Nephron progenitor cell (in vitro differentiated cells): ENCODE measurements at regions not wholly inside any gene's neighbourhood (a gene's known extent, or its start where the extent isn't known, plus 50 kb on each side); places are given as distances from the start of the nearest gene placed in this dataset.

Experiments
- DNase-seq: peaks from one replicate; pipeline ENCODE4 v3.0.0; 2021
- H3K27ac Mint-ChIP-seq: 2 replicates; pipeline ENCODE4 v1.8.0; 2021; ENCODE audit warnings: mild to moderate bottlenecking, moderate library complexity, mixed read lengths
- H3K27me3 Mint-ChIP-seq: 2 replicates; pipeline ENCODE4 v1.8.0; 2021; ENCODE audit warnings: mild to moderate bottlenecking, low read depth, mixed read lengths; ENCODE audit not compliant: poor library complexity
- H3K36me3 Mint-ChIP-seq: 2 replicates; pipeline ENCODE4 v1.8.0; 2021; ENCODE audit warnings: low read depth, mixed read lengths
- H3K4me1 Mint-ChIP-seq: 2 replicates; pipeline ENCODE4 v1.8.0; 2021; ENCODE audit warnings: mixed read lengths
- H3K4me3 Mint-ChIP-seq: 2 replicates; pipeline ENCODE4 v1.8.0; 2021; ENCODE audit warnings: mild to moderate bottlenecking, moderate library complexity, mixed read lengths
- H3K9me3 Mint-ChIP-seq: 2 replicates; pipeline ENCODE4 v1.8.0; 2021; ENCODE audit warnings: mild to moderate bottlenecking, moderate library complexity, mixed read lengths
- CTCF ChIP-seq: fragments of 200-600 bp; sonication (generic); IDR thresholded peaks from 2 replicates; pipeline ENCODE4 v1.5.0; 2021; ENCODE audit warnings: antibody characterized with exemption

GRCh38 chr2:144876013-144876412 lies 356.1 kb upstream of the ZEB2 start:
- H3K9me3 Mint-ChIP-seq: peaks cover 1% of the 10 kb centered on the region
- no peak for DNase-seq
- H3K27me3 Mint-ChIP-seq: peaks cover 4% of the 10 kb centered on the region
- H3K36me3 Mint-ChIP-seq: no peaks in the 10 kb centered on the region
- no peak for TF ChIP-seq CTCF
- H3K27ac Mint-ChIP-seq: no peak overlapping the region
- no peaks in the 10 kb centered on the region for H3K4me1 Mint-ChIP-seq
- no peak overlapping the region for H3K4me3 Mint-ChIP-seq

GRCh38 chr2:144875290-144875969 lies 355.5 kb upstream of the ZEB2 start:
- no peak for DNase-seq
- Mint-ChIP-seq H3K4me3 (no peak overlapping the region), H3K36me3 (no peaks in the 10 kb centered on the region), H3K4me1 (no peaks in the 10 kb centered on the region), H3K27me3 (peaks cover 4% of the 10 kb centered on the region), H3K27ac (no peak overlapping the region), H3K9me3 (no peaks in the 10 kb centered on the region)
- TF ChIP-seq CTCF: no peak

GRCh38 chr2:144865670-144866069 lies 345.8 kb upstream of the ZEB2 start:
- H3K27ac Mint-ChIP-seq: no peak overlapping the region
- H3K9me3 Mint-ChIP-seq: no peaks in the 10 kb centered on the region
- H3K36me3 Mint-ChIP-seq: no peaks in the 10 kb centered on the region
- DNase-seq: no peak
- TF ChIP-seq CTCF: no peak
- H3K4me1 Mint-ChIP-seq: peaks cover under 1% of the 10 kb centered on the region
- H3K27me3 Mint-ChIP-seq: peaks cover 2% of the 10 kb centered on the region
- no peak overlapping the region for H3K4me3 Mint-ChIP-seq

- no peaks in the 10 kb centered on the region for H3K27me3 Mint-ChIP-seq
- DNase-seq: no peak
- no peaks in the 10 kb centered on the region for H3K36me3 Mint-ChIP-seq
- no peak overlapping the region for H3K27ac Mint-ChIP-seq
- no peak for TF ChIP-seq CTCF
- H3K9me3 Mint-ChIP-seq: peaks cover 3% of the 10 kb centered on the region
- peaks cover 4% of the 10 kb centered on the region for H3K4me1 Mint-ChIP-seq
- no peak overlapping the region for H3K4me3 Mint-ChIP-seq
Observed at GRCh38 chr2:144859716-144860115, 339.8 kb upstream of the ZEB2 start.

GRCh38 chr2:144858211-144858610 lies 338.3 kb upstream of the ZEB2 start:
- TF ChIP-seq CTCF: no peak
- H3K4me3 Mint-ChIP-seq: no peak overlapping the region
- DNase-seq: no peak
- no peaks in the 10 kb centered on the region for H3K36me3 Mint-ChIP-seq
- H3K4me1 Mint-ChIP-seq: peaks cover 4% of the 10 kb centered on the region
- H3K27me3 Mint-ChIP-seq: no peaks in the 10 kb centered on the region
- H3K27ac Mint-ChIP-seq: no peak overlapping the region
- peaks cover 10% of the 10 kb centered on the region for H3K9me3 Mint-ChIP-seq

GRCh38 chr2:144854596-144854995 lies 334.7 kb upstream of the ZEB2 start:
- no peak for TF ChIP-seq CTCF
- Mint-ChIP-seq H3K27me3 (no peaks in the 10 kb centered on the region), H3K27ac (no peak overlapping the region), H3K9me3 (peaks cover 10% of the 10 kb centered on the region), H3K4me1 (peaks cover 8% of the 10 kb centered on the region), H3K36me3 (no peaks in the 10 kb centered on the region), H3K4me3 (no peak overlapping the region)
- DNase-seq: no peak
